H54 (cell line): ENCODE measurements at regions not wholly inside any gene's neighbourhood (a gene's known extent, or its start where the extent isn't known, plus 50 kb on each side); places are given as distances from the start of the nearest gene placed in this dataset.

Source experiments
- DNase-seq: peaks from one replicate; pipeline ENCODE4 v3.0.0; 2011; ENCODE audit warnings: low spot score, mixed read lengths; ENCODE audit not compliant: insufficient read length
- FAIRE-seq: peaks from 3 replicates; lab custom pipeline; 2011; peaks lifted over from hg19 to GRCh38; lab: Jason Lieb, UNC
- POLR2A ChIP-seq: IDR thresholded peaks from 2 replicates; pipeline ENCODE4 v1.6.1; 2011; ENCODE audit warnings: low read depth, mild to moderate bottlenecking, low read length

GRCh38 chr4:24057915-24058559, 168.2 kb upstream of the PPARGC1A start:
- FAIRE-seq = no peak
- no peak for DNase-seq
- no peak for TF ChIP-seq POLR2A

- TF ChIP-seq POLR2A = no peak
- DNase-seq (no peak), FAIRE-seq (no peak)
These were observed 166.4 kb upstream of the PPARGC1A start for GRCh38 chr4:24056289-24056688.

DNA sequence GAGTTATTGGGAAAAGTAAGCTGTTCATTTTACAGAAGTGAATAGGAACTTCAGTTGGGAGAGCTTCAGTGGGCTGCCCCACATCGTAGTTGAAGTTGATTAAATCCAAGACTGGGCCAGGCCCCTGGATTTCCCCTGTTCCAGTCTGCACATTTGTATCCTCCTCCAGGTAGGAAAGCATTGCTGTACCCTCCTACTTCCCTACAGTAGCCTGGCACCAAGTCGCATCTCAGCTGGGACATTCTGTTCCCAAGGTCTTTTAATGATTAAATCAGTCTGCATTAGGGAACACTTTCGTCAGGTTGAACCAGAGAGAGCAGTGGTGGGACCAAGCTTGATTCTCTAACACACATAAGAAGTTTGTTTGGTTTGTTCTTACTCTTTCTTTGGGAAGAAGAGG, 165.8 kb upstream of the PPARGC1A start:
- DNase-seq = no peak
- TF ChIP-seq POLR2A = no peak
- FAIRE-seq = no peak

DNA sequence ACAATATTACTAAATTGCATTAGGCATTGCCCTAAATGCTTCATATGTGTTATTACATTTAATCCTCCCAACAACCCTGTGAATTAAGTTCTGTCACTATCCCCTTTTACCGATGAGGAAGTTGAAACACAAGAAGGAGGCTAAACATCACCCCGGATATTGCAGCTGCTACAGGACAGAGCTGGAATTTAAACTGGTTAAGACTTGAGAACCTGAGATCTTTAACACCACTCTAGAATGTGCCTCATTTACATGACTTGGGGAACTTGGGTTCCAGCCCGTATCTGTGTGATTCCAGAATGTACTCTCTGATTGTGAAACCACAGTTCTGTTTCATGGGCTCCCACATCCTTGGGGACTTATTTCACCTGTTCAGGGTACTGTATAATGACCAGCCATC, 165.1 kb upstream of the PPARGC1A start:
- DNase-seq = no peak
- TF ChIP-seq POLR2A = no peak
- peak; percentile 20 for FAIRE-seq

DNA sequence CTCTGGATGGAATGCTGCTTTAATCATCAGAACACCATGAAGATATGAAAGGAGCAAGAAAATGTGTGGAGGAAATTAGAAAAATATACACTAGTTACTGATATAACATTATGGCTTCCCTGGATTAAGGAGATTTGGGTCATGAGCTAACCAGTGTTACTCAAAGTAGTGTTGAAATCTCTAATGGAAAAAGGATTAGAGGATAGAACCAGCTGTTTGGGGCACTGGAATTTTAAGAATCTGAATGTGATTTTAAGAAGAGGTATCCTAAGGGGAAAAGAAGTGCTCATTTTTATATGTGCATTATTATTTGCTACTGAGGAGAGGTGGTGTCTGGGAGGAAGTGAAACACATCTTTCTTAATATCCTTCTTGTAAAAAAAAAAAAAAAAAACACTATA, 164.1 kb upstream of the PPARGC1A start:
- FAIRE-seq (no peak), DNase-seq (no peak)

DNA sequence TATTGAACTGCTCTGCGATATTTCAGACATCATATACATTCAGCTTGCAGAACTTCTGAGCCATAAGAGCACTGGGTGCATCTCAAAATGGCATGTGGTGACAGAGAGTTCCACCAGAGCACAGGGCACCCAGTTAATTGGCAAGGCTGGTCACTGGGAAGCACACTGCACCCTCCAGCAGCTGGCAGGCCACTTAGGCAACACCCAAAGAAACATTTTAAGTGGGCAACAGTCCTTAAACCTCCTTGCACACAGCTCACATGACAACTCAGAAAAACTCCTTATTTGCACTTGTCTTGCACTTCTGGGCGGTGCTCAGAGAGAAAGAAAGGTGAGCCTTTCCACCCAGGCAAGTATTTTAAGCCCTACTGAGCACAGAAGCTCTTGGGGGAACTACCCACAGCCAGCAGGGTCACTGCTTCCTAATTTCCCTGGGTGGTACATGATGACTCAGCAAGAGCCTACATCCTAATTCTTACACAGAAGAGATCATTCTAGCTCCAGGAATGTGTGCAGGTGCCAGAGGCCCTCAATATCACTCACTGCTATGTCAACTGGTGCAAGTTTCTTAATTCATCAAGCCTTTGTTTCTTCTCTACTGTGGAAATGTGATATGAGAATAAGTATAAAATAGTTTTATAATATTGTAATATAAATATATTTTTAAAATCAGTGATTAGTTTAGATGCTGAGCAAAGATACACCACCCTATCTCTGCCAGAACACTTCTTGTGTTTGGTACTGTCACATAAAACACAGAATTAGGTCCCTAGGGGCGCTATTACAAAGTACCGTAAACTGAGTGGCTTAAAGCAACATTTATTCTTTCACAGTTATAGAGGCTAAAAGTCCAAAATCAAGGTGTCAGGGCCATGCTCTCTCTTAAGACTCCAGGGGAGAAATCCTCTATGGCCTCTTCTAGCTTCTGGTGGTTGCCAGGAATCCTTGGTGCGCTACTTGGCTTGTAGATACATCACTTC, 155.1 kb upstream of the PPARGC1A start:
- DNase-seq = no peak
- TF ChIP-seq POLR2A = no peak
- no peak for FAIRE-seq

More for the DNA sequence above, 164.1 kb upstream of the PPARGC1A start:
- TF ChIP-seq POLR2A = no peak

DNA sequence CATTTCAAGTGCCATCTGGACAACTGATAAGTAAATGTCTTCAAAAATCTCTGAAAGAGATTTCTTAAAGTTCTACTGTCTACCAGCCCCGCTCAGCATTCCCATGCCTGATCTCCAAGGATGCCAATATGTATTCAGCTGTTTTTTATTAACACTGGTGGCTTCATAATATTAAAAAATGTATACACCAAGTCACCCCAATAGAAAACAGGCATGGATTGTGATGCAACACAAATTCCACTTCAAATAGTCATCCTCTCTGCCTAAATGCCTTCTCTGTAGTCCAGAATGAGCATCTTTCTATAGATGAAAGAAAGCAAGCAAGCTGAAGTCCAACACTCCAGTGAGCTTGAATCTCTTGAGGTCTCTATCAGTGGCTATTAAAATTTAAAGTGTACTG, 152.2 kb upstream of the PPARGC1A start:
- DNase-seq (no peak), FAIRE-seq (no peak)
- TF ChIP-seq POLR2A = no peak

GRCh38 chr4:24040811-24041210, 151.0 kb upstream of the PPARGC1A start:
- DNase-seq (no peak), FAIRE-seq (no peak)
- no peak for TF ChIP-seq POLR2A

DNA sequence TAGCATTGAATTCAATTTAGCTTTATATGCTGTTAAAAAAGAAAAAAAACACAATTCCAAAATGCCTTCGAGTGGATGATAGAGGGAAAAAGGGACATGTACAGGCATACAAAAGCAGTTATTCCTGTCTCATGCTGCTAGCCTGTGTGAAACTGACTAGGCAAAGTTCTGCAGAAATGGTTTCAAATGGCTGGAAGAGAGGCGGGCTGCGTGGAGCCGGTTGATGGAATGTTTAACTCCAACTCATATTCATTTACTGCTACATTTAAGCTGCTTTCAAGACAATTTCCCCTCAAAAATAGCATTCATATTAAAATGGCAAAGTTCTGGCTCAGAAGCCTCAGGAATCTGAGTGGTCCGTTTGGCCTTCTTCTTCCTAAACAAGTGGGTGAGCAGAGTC, 143.8 kb upstream of the PPARGC1A start:
- DNase-seq (no peak), FAIRE-seq (no peak)
- TF ChIP-seq POLR2A = no peak

DNA sequence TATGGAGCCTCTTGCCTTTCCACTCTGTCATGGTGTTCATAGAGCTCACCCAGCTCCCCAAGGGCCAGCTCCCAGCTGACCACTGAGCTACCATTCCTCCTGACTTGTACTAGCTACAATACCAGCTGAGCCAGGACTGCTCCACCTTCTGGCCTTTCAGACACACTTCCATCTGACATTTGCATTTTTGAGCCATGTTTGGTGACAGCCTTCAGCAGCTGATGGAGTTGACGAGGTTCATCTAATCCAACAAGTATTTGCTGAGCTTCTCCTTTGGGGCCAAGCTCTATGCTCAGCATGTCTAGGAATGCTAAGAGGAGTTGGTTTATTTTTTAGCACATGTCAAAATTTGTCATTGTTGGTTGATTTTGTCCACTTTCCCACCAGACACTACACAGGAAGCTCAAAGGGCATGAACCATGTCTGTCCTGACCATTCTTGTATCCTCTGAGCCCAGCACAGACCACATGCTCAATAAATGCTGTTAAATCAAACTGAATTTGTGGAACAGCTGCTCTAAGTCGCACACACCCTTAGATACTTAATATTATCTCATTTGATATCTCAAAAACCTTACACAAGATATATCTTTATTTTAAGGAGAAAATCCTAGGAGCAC, 142.6 kb upstream of the PPARGC1A start:
- DNase-seq (peak; percentile 4), FAIRE-seq (peak; percentile 33)
- no peak for TF ChIP-seq POLR2A

DNA sequence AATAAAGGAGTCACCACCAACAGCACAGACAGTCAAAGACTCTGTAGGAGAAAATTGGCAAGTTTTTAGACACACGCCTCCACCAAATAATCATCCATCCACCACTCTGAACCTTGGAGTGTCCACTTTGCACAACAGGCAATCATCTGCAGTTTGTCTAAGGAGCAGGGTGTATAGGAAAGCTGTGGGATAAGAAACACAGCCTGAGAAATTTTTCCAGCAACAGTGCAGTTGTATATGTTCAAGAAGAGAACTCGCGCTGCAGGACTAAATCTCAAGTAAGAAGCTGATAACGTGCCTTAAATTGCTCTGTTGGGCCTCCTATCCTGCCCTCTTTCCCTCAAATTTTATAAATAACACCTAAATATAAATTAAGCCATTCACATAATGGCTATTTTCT, 136.7 kb upstream of the PPARGC1A start:
- FAIRE-seq (no peak), DNase-seq (no peak)
- TF ChIP-seq POLR2A = no peak

DNA sequence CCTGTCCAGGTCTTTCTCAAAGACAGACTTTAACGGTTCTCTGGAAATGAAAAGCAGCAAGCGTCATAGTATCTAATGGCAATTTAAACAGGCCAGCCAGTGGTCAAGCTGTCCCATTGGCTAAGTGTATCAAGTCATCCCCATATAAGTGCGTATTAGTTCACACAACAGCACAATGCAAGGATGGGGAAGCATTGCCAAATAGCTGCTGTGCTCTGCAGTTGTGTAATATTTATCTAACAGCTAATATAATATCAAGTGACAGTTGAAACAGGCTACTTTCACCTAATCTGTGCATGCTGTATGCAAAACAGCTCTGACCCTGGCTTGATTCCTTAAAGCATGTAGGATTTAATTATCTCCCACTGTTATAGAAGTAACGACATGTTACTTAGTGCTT, 134.8 kb upstream of the PPARGC1A start:
- TF ChIP-seq POLR2A = no peak
- FAIRE-seq = no peak
- no peak for DNase-seq

DNA sequence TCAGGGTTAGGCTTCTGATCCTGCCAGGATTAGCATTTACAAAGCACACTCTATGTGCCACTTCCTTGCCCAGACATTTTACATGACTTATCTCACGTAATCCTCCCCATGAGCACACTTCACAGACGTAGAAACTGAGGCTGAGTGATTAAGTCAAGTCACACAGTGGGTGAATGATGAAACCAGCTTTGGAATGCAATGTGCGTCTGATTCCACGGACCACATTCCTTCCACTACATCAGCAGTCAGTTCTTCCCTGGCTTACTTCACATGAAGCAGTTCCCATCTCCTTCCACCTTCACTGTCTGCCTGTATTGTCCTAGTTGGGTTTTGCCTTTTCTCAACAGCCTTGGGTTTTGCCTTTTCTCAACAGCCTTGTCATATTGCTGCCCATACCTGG, 134.3 kb upstream of the PPARGC1A start:
- no peak for TF ChIP-seq POLR2A
- FAIRE-seq (no peak), DNase-seq (no peak)

GRCh38 chr4:24015782-24016181, 125.9 kb upstream of the PPARGC1A start:
- TF ChIP-seq POLR2A = no peak
- FAIRE-seq = no peak

More at GRCh38 chr4:24015782-24016181, 125.9 kb upstream of the PPARGC1A start:
- DNase-seq = no peak
